MM.1S (cell line): ENCODE measurements at regions not wholly inside any gene's neighbourhood (a gene's known extent, or its start where the extent isn't known, plus 50 kb on each side); places are given as distances from the start of the nearest gene placed in this dataset.

ENCODE experiments used
- EZH2 ChIP-seq: fragments of 300-600 bp; sonication (generic); optimal IDR thresholded peaks from 2 replicates; pipeline ENCODE3; 2017; ENCODE audit warnings: low read depth, mild to moderate bottlenecking, antibody characterized with exemption, low read length, mixed read lengths
- EZH2phosphoT487 ChIP-seq: fragments of 300-600 bp; sonication (generic); IDR thresholded peaks from 2 replicates; pipeline ENCODE4 v1.6.1; 2018; ENCODE audit warnings: antibody characterized with exemption, low read length
- TF ChIP-seq, protein P1 (sequence below): fragments of 300-600 bp; sonication (generic); IDR thresholded peaks from 2 replicates; pipeline ENCODE4 v1.5.1; 2016; ENCODE audit warnings: antibody characterized with exemption, low read length, mixed read lengths

DNA sequence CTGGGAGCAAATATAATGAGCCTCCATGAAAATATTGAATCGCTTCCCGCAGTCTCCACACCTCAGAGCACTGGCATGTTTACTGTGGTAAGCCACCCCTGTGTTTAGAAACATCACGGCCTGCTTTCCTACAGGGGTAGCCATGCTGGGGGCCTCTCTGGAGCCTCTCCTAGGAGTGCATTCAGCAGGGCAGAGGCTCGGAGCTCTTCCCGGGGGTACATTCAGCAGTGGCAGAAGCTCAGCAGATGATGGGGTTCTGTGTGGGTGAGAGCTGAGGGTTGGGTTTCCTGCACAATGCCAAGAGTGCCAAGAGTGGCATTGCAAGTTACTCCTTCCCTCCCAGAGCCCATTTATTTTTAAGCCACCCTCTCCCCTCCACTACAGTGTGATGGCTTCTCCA lies 386.6 kb downstream of the SEC14L1 start:
- TF ChIP-seq, protein P1, sequence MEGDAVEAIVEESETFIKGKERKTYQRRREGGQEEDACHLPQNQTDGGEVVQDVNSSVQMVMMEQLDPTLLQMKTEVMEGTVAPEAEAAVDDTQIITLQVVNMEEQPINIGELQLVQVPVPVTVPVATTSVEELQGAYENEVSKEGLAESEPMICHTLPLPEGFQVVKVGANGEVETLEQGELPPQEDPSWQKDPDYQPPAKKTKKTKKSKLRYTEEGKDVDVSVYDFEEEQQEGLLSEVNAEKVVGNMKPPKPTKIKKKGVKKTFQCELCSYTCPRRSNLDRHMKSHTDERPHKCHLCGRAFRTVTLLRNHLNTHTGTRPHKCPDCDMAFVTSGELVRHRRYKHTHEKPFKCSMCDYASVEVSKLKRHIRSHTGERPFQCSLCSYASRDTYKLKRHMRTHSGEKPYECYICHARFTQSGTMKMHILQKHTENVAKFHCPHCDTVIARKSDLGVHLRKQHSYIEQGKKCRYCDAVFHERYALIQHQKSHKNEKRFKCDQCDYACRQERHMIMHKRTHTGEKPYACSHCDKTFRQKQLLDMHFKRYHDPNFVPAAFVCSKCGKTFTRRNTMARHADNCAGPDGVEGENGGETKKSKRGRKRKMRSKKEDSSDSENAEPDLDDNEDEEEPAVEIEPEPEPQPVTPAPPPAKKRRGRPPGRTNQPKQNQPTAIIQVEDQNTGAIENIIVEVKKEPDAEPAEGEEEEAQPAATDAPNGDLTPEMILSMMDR: no peak
- TF ChIP-seq EZH2 (no peak), EZH2phosphoT487 (no peak)
